Ovary (tissue), 3 donors: ENCODE measurements at regions not wholly inside any gene's neighbourhood (a gene's known extent, or its start where the extent isn't known, plus 50 kb on each side); places are given as distances from the start of the nearest gene placed in this dataset.

Experiments
- CTCF ChIP-seq, 3 donors: fragments of 450-650 bp in 2 of 3; fragments of 200-600 bp in 1 of 3; IDR thresholded peaks; one replicate each; pipeline versions ENCODE4 v1.5.1 to v1.8.0; 2016 to 2022; ENCODE audit warnings: antibody characterized with exemption in 3 of 3, mild to moderate bottlenecking in 1 of 3
- EP300 ChIP-seq: sonication (generic); formaldehyde crosslinking; IDR thresholded peaks from one replicate; pipeline ENCODE4 v1.6.1; 2017; ENCODE audit warnings: antibody characterized with exemption
- POLR2A ChIP-seq: fragments of 450-650 bp; IDR thresholded peaks from one replicate; pipeline ENCODE4 v1.6.1; 2017; ENCODE audit warnings: antibody characterized with exemption, mild to moderate bottlenecking, moderate library complexity
- donor health status: DM: no; HTN: no; CAD: no.

- peak in 1 of 3 donors; percentile 5 for TF ChIP-seq CTCF (IDR thresholded peaks at IDR 0.05)
- TF ChIP-seq EP300 = no peak
- TF ChIP-seq POLR2A = no peak
Measured at GRCh38 chr1:201704439-201704792, 124.5 kb upstream of the IPO9 start.
